OCI-LY3 (cell line): ENCODE measurements at regions not wholly inside any gene's neighbourhood (a gene's known extent, or its start where the extent isn't known, plus 50 kb on each side); places are given as distances from the start of the nearest gene placed in this dataset.
A peak's percentile ranks its signal among the peaks of the same experiment; 100 is the strongest.

Experiments
- H2AFZ ChIP-seq: fragments of 200-600, 300-600 bp; shearing (Covaris generic); 2 replicates; pipeline ENCODE4 v1.6.0; 2014; ENCODE audit warnings: antibody characterized with exemption, low read depth, low read length
- H3K27ac ChIP-seq: fragments of 200-600, 300-600 bp; sonication (generic); 2 replicates; pipeline ENCODE4 v1.5.1; 2014; ENCODE audit warnings: mild to moderate bottlenecking, low read length, moderate library complexity, mixed read lengths
- H3K27me3 ChIP-seq: fragments of 200-600, 300-600 bp; sonication (generic); 2 replicates; pipeline ENCODE4 v1.6.1; 2014; ENCODE audit warnings: low read depth, low read length, mixed read lengths
- H3K36me3 ChIP-seq: fragments of 200-600, 300-600 bp; sonication (generic); replicated peaks from 2 replicates; pipeline ENCODE3; 2014; ENCODE audit warnings: low read depth, low read length, mixed read lengths
- H3K4me1 ChIP-seq: fragments of 300-600, 200-600 bp; sonication (generic); 2 replicates; pipeline ENCODE4 v1.6.1; 2014; ENCODE audit warnings: low read length, mixed read lengths
- H3K4me2 ChIP-seq: fragments of 200-600, 300-600 bp; sonication (generic); 2 replicates; pipeline ENCODE4 v1.6.1; 2014; ENCODE audit warnings: low read length, mixed read lengths
- H3K4me3 ChIP-seq: fragments of 300-600, 200-600 bp; sonication (generic); 2 replicates; pipeline ENCODE4 v1.5.1; 2014; ENCODE audit warnings: antibody characterized with exemption, mild to moderate bottlenecking, low read length, moderate library complexity
- H3K79me2 ChIP-seq: fragments of 300-600, 200-600 bp; shearing (Covaris generic); 2 replicates; pipeline ENCODE4 v1.6.1; 2014; ENCODE audit warnings: mild to moderate bottlenecking, low read length, mixed read lengths
- H3K9ac ChIP-seq: fragments of 300-600, 200-600 bp; shearing (Covaris generic); 2 replicates; pipeline ENCODE4 v1.6.0; 2014; ENCODE audit warnings: mild to moderate bottlenecking, low read length, moderate library complexity
- H3K9me3 ChIP-seq: fragments of 200-600, 300-600 bp; shearing (Covaris generic); 2 replicates; pipeline ENCODE4 v1.6.1; 2014; ENCODE audit warnings: low read length, mixed read lengths; ENCODE audit not compliant: insufficient read depth
- H4K20me1 ChIP-seq: fragments of 200-600, 300-600 bp; sonication (generic); 2 replicates; pipeline ENCODE4 v1.6.1; 2016; ENCODE audit warnings: low read length, mixed read lengths; ENCODE audit not compliant: insufficient read depth
- CTCF ChIP-seq: fragments of 200-600, 300-600 bp; sonication (generic); IDR thresholded peaks from 2 replicates; pipeline ENCODE4 v1.5.1; 2014; ENCODE audit warnings: antibody characterized with exemption, low read length, low read depth
- EZH2phosphoT487 ChIP-seq: fragments of 200-600 bp; shearing (Covaris generic); IDR thresholded peaks from 2 replicates; pipeline ENCODE4 v1.6.1; 2018; ENCODE audit warnings: antibody characterized with exemption, mixed run types, low read depth

DNA sequence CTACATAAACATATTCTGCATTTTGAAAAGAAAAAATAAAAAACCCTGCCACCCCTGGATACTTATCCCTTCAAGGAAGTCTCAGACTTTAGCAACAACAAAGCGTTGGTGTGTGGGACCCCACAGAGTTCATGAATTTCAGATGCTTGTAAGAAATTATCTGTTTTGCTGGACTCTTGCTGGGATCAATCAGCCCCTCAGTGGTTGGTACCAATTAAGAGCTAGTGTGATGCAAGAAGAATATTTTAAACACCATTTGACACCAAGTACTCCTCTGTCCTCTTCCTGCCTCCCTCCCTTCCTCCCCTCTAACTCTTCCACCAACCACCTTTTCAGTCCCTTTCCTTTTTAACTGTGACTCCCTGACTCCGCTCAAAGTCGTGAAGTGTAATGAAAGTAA lies 51.5 kb downstream of the SST start:
- TF ChIP-seq CTCF (no peak), EZH2phosphoT487 (no peak)
- no peak overlapping the region for H2AFZ ChIP-seq
- no peak overlapping the region for H3K27ac ChIP-seq
- H4K20me1 ChIP-seq, result no peaks in the 10 kb centered on the region
- no peak overlapping the region for H3K4me3 ChIP-seq
- no peaks in the 10 kb centered on the region for H3K9me3 ChIP-seq
- peaks cover 10% of the 10 kb centered on the region; the same call in 1 of the 2 replicates for H3K4me1 ChIP-seq
- no peaks in the 10 kb centered on the region for H3K36me3 ChIP-seq
- H3K27me3 ChIP-seq, result peaks cover 35% of the 10 kb centered on the region
- H3K9ac ChIP-seq, result no peak overlapping the region
- H3K79me2 ChIP-seq, result no peaks in the 10 kb centered on the region
- no peak overlapping the region for H3K4me2 ChIP-seq

DNA sequence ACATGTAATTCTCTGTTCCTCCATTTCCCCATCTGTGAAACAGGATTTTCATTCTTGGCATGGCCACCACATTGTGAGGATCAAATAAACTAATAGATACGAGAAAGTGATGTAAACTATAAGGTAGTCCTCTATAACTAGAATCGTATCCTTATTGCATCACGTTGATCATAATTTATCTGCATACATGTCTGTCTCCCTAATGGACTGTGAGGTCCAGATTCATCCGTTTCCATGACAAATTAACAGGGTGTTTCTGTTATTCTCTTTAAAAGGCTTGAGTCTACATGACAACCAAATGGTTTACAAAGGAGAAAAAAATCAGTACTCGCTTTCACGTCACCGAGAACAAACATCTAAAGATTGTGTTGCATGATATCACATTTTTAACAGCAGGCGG lies 53.0 kb downstream of the SST start:
- no peak overlapping the region for H2AFZ ChIP-seq
- peaks cover 5% of the 10 kb centered on the region; the same call in 1 of the 2 replicates for H3K4me1 ChIP-seq
- H3K27ac ChIP-seq, result no peak overlapping the region
- no peak overlapping the region for H3K9ac ChIP-seq
- no peaks in the 10 kb centered on the region for H3K9me3 ChIP-seq
- no peaks in the 10 kb centered on the region for H4K20me1 ChIP-seq
- no peaks in the 10 kb centered on the region for H3K79me2 ChIP-seq
- peaks cover 23% of the 10 kb centered on the region for H3K27me3 ChIP-seq
- no peaks in the 10 kb centered on the region for H3K36me3 ChIP-seq
- no peak overlapping the region for H3K4me3 ChIP-seq
- no peak overlapping the region for H3K4me2 ChIP-seq
- TF ChIP-seq CTCF (no peak), EZH2phosphoT487 (no peak)

DNA sequence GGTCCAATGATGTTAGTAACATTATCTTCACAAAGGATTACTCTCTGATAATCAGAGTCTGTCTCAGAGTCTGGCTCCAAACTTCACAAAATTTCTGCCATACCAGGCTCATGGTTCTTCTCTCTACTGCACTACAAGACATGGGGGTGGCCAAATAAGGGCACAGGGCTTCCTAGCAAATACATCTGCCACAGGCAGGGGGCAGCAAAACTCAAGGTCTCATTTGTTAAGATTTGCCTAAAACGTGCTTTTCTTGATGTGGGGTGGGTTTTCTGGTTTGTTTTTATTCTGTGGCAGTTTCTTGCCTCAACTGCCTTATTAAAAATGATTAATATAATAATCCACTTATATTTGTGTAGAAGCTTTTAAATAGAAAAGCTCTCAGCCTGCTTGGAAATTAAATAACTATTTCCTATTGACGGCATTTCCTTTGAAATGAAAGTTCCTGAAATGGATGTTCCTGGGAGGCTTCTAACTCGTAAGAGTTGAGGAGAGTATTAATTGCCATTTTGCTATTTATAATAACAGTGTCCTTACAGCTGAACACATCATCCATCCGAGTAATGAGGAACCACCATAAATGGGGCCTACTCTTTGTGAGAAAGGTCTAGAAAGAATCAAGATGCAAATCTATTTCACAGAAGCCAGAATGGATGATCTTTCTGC lies 53.8 kb downstream of the SST start:
- no peaks in the 10 kb centered on the region for H3K9me3 ChIP-seq
- no peak overlapping the region for H3K4me3 ChIP-seq
- peak; percentile 93 for TF ChIP-seq CTCF
- TF ChIP-seq EZH2phosphoT487, result no peak
- H3K27me3 ChIP-seq, result peaks cover 17% of the 10 kb centered on the region
- H3K9ac ChIP-seq, result no peak overlapping the region
- H3K27ac ChIP-seq, result no peak overlapping the region
- H2AFZ ChIP-seq, result no peak overlapping the region
- H3K79me2 ChIP-seq, result no peaks in the 10 kb centered on the region
- H3K4me1 ChIP-seq, result peaks cover 5% of the 10 kb centered on the region; the same call in 1 of the 2 replicates
- H3K4me2 ChIP-seq, result no peak overlapping the region
- H3K36me3 ChIP-seq, result no peaks in the 10 kb centered on the region
- H4K20me1 ChIP-seq, result no peaks in the 10 kb centered on the region

DNA sequence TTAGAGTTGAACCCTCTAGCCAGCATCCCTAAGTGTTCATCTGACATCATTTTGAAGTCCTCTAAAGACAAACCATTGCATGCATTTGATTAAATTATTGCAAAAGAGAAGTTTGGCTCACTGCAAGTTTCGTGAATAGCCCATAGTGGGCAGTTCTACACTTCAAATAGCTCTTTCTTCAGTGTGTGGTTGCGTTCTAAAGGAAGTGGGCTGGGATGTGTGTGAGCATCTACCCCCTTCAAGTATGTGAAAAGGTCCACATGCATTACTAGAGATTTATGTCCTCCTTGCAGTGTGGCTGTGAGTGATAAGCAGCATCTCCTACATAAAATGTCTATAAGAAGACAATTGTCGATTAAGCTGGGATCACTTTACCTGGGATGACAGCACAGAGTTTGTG lies 54.6 kb downstream of the SST start:
- no peak overlapping the region for H3K9ac ChIP-seq
- no peaks in the 10 kb centered on the region for H4K20me1 ChIP-seq
- H3K4me3 ChIP-seq, result no peak overlapping the region
- H3K4me1 ChIP-seq, result peaks cover 5% of the 10 kb centered on the region; the same call in 1 of the 2 replicates
- H3K27me3 ChIP-seq, result peaks cover 13% of the 10 kb centered on the region
- H3K27ac ChIP-seq, result no peak overlapping the region
- no peak overlapping the region for H2AFZ ChIP-seq
- no peaks in the 10 kb centered on the region for H3K36me3 ChIP-seq
- H3K79me2 ChIP-seq, result no peaks in the 10 kb centered on the region
- H3K9me3 ChIP-seq, result no peaks in the 10 kb centered on the region
- no peak overlapping the region for H3K4me2 ChIP-seq
- TF ChIP-seq EZH2phosphoT487 (no peak), CTCF (no peak)
